SW480 (cell line): ENCODE measurements at regions not wholly inside any gene's neighbourhood (a gene's known extent, or its start where the extent isn't known, plus 50 kb on each side); places are given as distances from the start of the nearest gene placed in this dataset.

Experiments
- DNase-seq: peaks from one replicate; pipeline ENCODE4 v3.0.0-alpha.2; 2016; ENCODE audit warnings: low spot score

DNA sequence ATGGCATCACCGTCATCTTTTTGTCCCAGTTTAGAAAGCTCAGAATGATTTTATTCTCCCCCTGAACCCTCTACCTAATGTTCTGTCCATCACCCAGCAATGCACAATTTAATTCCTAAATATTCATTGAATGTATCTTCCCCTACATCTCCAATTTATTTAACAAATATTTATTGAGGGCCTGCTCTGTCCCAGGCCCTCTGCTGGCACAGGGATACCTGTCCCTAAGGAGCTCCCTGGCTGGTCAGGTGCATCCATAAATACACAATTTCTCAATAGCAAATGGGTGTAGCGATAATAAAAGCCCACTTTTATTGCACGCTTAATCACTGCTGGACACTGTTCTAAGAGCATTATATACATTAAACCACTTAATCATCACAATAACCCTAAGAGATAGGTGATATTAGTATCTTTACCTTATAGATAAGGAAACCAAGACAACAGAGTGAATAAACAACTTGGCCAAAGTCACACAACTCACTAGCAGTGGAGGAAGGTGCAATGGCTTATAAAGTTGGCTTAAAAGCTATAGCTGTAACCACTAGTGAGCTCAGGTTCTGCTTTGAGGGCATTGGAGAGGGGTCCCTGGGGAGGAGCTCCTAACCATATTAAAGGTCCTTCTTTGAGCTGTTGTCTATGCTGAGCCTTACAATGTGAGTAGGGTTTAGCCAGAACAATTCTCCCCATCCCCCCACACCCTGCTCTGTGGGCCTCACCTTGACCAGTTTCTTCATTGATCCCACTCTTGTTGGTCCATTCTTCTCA lies 126.3 kb upstream of the JUN start:
- DNase-seq: no peak

DNA sequence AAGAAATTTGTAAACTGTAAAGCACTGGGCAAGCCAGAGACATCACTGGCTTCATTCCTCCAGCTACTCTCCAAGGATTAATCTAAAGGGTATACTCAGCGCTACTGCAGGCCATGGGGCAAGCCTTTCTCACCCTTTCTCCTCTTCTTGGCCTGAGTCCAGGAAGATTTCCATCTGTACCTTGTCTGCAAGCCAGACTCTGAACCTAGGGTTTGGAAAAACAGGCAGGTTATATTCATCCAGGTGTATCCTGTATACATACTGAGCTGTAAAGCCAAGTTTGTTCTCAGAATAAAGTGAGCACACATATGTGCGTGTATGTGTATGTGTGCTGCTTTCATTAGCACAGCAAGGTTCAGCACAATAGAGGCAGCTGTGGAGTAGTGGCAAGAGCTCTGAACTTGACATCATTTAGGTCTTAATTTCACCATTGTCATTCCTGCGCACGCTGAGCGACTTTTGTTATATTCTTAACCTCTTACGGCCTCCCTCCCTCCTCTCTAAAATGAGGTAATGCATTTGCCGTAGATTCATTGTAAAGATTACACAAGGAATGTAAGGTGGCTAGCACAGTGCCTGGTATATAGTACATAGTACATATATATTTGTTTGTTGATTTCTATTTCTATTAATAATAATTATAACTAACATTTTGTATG lies 128.1 kb upstream of the JUN start:
- no peak for DNase-seq

DNA sequence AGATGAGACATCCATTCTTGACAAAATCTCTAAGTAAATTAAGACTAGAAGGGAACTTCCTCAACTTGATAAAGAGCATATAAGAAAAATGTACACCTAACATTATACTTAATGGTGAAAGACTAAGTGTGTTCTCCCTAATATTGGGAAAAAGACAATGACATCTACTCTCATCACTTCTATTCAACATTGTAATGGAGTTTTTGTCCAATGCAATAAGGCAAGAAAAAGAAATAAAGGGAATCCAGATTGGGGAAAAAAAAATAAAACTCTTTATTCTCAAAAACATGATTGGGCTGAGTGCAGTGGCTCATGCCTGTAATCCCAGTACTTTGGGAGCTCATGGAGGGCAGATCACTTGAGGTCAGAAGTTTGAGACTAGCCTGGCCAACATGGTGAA lies 131.1 kb upstream of the JUN start:
- no peak for DNase-seq

DNA sequence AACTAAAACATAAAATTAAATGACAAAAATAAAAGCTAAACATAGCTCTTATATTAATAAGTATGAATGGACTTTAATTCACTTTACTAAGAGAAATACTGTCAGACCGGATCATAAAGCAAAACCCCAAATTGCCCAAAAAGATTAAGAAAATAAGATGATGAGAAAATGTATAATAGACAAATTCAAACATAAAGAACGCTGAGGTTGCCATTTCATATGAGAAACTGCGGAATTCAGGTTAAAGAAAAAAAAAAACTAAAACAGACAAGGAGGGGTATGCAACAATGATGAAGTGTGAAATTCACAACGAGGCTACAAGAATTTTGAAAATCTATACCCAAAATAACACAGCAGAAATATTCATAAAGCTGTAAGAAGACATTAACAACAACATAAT lies 133.6 kb upstream of the JUN start:
- DNase-seq: no peak

DNA sequence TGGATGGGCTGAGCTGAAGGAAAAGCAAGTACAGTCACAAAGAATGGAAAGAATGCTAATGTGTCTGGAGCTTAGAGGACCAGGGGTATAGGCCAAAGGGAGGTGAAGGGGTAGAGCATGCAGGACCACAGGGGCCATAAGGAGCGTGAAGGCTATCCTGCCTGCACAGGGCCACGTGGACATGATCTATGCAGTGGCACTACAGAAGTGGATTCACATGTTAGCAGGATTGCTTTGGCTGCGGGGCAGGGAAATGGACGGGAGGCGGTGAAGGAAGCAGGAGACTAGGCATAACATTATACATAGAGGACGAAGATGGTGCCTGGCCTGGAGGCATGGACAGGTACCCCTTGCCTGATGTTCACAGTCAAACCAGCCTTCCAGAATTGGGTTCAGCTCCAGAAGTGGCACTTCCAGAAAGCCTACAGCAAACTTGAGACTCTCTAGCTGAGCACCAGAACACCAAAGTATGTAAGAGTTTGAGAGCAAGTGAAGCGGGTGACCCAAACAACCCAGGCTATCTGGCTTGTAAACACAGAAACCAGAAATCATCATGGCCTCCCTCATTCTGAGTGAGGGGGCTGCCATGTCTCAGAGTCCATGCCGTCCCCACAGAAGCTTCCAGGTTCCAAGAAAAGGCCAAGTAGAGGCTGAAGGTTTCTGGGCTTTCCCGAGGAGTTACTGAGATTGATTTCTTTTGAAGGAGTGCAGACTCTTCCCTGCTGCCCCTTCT lies 135.5 kb upstream of the JUN start:
- no peak for DNase-seq

DNA sequence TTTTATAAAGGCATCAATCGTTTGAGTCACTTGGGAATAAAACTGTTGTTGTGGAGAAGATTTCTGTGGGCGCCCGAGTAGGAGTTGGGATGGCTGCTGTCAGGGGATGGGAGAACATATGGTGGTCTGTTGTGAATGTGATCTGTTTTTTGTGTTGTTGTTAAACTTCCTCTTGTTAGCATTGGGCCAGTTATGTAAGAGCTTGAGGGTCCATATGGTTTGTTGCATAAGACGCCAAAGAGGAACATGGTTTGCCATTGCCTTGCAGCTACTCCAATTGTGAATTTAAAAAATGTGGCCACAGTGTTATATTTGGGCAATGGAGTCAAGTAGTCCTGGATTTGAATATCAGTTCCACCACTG lies 136.1 kb upstream of the JUN start:
- no peak for DNase-seq

DNA sequence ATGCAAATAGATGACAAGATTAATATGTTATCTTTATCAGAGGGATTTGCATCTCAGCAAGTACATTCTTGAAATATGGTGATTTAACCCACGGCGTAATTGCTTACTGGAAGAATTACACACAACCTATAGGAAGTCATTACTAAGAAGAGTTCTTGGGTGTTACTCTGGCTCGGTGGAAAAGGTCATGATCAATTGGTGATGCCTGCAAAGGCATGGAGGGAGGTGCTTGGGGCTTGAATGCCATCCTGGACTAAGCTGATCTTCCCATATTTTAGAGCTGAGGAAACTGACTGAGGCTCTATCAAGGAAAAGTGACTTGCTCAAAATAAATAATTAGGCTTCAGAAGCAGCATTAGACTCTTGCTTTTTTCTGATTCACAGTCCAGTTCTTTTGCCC lies 137.5 kb upstream of the JUN start:
- no peak for DNase-seq

DNA sequence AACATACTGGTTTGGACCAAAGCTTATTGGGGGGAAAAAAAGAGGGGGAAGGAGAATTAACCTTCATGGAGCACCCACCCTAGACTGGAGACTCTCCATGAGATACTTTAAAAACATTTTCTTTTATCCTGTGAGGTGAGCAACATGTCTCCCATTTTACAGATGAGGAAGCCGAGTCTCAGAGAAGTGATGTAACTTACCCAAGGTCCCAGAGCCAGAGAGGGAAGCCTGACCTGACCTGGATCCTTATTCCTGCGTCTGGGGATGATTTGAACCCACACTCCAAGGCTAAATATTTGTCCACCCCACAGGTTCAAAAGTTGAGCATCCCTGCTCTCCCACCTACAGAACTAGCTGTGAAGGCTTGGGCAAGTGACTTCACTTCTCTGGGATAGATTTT lies 137.9 kb upstream of the JUN start:
- DNase-seq: no peak

DNA sequence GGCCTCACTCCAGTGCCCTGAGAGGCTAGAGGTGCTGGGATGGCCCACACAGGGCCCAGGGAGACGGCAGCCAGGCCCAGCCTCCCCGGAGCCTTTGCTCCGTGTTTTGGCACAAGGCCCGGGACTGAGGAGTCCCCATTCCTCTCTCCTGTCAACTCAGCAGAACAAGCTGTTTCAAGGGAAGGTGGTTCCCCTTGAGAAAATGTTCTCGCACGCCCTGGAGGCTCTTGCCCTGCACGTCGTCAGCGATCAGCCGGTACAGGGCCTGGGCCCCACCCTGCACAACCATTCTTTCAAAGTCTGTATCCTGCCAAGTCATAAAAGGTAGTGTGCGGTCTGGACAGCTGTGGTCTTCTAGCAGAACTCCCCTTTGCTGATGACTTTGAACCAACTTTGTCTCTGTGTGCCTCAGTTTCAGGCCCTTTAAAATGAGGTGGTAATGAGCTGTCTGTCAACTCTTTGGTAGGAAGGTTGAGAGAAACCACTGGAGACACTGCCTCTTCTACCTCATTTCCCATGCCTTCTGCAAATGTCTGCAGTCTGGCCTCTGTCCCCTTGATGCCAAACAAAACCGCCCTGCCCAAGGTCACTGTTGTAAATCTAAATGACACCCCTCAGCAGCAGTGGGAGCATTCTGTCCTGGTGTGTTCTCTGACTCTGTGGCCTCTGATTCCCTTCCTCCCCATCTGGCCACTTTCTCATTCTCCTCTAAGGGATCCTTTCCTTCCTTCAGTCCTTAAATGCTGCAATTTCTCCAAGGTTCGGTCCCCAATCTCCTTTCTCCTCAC lies 138.6 kb upstream of the JUN start:
- DNase-seq: peak; percentile 27

DNA sequence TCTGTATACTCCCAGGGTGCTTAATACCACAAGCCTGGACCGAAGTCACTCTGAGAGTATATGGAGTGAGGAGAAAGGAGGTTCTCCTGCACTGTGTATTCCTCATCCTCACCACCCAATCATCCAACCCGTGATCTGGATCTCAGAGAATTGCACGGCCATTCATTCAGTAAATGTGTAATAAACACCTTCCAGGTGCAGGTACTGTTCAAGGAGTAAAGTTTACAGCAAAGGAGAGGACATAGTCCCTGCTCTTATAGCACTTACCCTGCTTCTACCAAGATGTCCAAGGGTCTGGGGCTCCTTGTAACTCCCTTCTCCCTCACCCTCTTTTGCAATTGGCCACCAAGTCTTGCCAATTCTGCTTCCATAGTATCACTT lies 139.2 kb upstream of the JUN start:
- no peak for DNase-seq

DNA sequence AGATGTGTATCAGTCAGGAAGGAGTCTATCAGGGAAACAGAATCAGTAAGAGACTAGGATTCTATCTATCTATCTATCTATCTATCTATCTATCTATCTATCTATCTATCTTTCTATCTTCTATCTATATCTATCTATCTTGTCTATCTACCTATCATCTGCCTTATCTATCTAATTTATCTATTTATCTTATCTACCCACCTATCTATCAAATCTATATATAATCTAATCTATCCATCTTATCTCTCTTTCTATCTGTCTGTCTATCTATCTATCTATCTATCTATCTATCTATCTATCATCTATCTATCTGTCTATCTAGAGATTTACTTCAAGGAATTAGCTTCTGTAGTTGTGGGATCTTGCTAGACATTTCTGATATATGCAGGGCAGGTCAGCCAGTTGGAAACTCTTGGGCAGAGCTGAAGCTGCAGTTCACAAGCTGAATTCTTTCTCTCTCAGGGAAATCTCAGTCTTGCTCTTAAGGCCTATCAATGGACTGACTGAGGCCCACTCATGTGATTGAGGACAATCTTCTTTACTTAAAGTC lies 140.2 kb upstream of the JUN start:
- DNase-seq: no peak

DNA sequence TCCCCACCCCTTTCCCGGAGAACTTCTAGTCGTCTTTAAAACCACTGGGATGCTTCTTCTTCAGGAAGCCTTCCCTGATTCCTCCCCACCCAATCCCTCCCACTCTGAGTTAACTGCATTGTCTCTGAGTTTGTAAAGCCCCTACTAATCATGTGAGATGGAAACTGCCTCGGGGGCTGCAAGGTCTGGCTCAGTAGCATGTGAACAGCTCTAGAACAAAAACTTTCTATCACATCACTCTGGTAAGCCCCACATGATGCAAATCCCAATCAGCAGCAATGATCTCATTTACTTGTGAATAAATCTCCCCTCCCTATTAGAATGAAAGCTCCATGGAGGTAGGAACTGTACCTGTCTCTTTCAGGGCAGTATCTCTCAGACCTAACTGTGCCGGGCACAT lies 141.0 kb upstream of the JUN start:
- no peak for DNase-seq

DNA sequence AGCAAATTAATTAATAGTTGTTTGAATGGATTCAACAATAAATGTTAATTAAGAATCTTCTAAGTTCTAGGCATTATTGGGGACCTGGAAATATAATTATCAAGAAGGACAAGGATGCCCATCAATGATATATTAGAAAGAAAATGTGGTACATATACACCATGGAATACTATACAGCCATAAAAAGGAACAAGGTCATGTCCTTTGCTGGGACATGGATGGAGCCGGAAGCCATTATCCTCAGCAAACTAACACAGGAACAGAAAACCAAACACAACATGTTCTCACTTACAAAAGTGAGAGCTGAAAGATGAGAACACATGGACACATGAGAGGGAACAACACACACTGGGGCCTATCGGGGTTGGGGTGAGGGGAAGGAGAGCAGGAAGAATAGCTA lies 141.4 kb upstream of the JUN start:
- no peak for DNase-seq

DNA sequence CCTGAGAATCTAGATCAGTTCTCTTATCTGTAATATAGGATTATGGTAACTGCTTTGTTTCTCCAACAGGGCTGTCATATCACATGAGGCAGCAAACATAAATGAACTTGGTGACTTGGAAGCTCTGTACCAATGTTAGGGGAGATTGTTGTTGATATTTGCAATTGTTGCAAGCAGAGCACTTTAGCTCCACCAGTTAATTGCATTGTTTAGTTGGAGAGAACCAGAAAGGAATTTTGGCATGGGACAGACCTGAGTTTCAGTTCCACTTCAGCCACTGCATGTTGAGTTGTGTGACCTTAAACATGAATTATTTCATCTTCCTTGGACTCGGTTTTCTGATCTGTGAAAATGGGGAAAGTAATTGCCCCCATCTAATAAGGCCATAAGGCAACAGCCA lies 142.3 kb upstream of the JUN start:
- DNase-seq: no peak

DNA sequence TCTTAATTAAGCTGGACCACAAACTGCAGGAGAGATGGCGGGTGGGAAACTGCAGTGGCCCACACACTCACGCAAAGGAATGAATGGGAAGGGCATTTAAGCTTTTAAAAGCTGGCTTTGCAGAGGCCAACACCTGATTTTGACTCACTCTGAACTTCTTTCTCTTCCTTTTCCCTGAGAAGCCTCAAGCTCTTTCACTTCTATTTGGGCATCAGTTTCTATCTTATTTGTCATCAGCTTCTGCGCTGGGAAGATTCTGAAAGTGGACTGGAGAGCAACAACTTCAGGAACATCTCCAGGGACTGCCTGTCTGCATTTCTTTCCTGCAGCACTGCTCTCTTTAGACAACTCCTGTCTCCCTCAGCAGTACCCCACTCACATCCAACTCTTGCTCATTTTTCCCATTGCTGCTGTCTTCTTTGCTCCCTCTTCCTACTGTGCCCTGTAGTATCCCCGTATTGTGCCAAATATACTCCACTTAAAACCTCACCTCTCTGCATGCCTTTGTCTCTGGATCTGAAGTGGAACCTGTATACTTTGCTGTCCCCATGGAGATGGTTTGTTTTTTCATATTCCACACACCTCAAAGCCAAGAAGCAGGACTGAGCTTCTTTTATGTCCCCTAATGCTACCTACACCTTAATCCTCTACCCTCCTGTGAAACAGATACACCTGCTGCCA lies 143.3 kb upstream of the JUN start:
- DNase-seq: no peak

DNA sequence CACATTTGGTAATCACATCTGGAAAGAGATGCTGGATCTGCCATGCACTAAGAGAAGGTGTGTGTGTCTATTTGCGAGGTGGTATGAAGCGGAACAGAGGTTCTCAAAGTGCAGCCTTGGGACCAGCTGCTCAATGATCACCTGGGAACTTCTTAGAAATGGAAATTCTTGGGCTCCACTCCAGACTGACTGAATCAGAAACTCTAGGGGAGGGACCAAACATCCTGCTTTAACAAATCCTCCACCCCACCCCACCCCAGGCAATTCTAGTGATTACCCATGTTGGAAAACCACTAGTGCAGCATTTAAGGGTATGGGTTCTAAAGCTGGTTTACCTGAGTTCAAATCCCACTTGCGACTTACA lies 143.9 kb upstream of the JUN start:
- DNase-seq: no peak

DNA sequence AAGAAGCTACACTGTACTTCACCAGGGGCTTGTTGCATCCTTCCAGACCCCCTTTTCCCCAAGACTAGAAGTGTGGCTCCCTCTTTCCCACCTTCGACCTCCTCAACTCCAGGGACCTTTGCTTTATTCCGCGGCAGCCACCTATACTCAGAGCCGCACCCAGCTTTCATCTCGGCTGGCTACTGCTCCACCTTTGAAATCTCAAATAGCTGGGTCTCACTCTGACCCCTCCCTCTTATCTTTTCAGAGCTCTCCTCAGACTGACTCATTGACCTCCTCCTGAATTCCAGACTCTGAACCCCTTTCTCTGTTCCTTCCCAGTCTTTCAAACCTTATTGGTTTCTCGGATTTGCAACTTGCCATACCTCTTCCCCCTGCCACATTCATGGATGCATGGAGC lies 144.7 kb upstream of the JUN start:
- no peak for DNase-seq

DNA sequence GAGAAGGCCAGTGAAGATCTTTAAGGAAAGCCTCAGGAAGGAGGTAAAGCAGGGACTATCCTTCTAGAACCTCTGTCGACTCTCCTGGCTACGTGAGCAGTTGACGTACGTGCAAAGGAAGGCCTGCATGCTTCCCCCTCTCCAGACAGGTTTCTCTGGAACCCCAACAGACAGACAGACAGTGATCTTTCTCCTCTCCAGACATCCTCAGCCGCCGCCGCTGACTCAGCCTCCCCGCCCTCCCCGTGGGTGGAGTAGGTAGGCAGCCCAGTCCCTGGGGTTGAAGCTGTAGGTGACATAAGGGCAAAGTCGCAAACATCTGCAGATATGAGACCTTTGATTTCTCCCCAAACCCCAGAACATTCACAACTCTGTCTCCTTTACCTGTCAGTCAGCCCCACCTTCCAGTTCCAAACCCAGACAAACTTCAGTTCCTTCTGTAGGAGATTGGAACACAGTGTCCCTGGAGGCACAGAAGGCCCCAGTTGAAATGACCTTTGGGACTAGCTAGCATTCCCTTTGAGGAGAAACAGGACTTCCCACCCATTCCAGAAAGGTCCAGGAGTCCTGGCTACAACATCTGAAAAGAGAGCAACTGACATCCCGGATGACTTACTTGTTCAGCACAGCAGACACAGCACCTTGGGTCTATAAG lies 146.0 kb upstream of the JUN start:
- DNase-seq: peak; percentile 28

DNA sequence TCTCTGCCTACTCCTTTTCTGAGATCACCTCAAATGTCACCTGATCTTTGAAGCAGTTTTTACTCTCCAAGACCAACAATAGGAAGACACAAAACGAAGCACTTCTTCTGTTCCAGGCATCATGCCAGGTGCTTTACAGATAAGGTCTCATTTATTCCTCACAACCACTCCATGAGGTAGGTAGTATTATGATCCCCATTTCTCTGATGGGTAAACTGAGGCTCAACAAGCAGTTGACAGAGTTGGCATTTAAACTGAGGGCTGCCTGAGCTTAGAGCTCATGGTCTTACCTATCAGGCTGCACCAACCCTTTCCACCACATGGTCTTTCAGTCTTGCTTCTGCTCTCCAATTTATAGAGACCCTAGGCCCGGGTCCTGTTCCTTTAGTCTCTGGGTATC lies 147.2 kb upstream of the JUN start:
- no peak for DNase-seq

DNA sequence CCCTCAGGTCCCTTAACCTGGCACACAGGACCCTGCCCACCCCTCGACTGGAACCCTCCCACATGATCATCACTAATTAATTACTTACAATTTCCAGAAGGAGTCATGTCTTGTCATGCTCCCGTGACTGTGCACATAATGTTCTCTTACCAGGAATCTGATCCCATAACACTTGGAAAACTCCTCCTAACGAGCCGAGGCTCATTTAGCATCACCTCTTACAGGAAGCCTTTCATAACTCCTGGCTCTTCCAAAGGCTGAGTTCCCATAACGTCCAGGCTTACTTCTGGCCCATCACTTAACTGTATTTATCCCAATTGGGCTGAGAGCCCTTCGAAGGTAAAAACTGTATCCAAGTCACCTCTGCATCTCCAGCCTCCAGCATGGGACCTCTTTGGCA lies 147.9 kb upstream of the JUN start:
- no peak for DNase-seq

DNA sequence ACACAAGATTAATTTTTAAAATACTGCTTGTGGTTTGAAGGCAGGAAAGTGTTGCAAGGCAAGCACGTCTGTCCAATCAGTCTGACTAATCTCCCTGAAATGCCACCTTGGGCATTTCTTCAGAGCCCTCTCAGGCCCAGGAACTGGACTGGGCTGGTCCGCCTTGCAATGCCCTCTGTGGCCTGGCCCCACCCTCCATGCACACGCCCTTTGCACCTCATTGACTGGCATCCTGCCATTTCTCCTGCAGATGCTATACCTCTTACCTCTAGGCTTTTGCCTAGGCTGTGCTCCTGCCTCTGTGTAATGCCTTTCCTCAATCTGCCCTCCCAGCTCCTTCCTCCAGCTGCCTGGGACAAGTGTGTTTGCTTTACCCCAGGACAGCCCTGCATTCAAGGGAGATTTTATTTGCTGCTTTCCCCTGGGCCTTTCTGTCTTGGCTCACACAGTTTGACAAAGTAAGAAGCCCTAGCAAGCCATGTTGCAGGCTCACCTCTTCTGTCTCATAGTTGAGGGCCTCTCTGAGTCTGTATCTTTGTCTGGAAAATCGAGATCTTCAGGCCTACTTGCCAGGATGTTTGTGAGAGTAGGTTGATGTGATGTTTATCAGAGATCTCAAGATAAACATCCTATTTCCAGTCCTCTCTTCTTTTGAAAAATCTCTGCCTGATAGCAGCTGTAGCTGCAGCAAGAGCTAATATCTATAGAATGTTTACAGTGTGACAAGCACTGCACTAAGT lies 149.2 kb upstream of the JUN start:
- DNase-seq: peak; percentile 64
